K562 (cell line): ENCODE measurements at regions not wholly inside any gene's neighbourhood (a gene's known extent, or its start where the extent isn't known, plus 50 kb on each side); places are given as distances from the start of the nearest gene placed in this dataset.

ENCODE experiments used
- CCNT2 ChIP-seq: IDR thresholded peaks from 2 replicates; pipeline ENCODE4 v1.6.1; 2011; ENCODE audit warnings: borderline replicate concordance, low read depth, mild to moderate bottlenecking, moderate library complexity, mixed read lengths, low read length; ENCODE audit not compliant: insufficient read length; ENCODE audit errors: extremely low read depth
- MECOM ChIP-seq: fragments of 250-450 bp; sonication (Bioruptor Pico); IDR thresholded peaks from 2 replicates; pipeline ENCODE4 v1.8.0; 2022; ENCODE audit warnings: inconsistent platforms
- NONO ChIP-seq, 2 experiments: fragments of 200-400 bp in 1 of 2; fragments of 450-650 bp in 1 of 2; formaldehyde crosslinking in 1 of 2; IDR thresholded peaks; 2 replicates each; pipeline ENCODE4 v1.6.1; 2017; ENCODE audit warnings: low read depth in 2 of 2, mild to moderate bottlenecking in 2 of 2, moderate library complexity in 2 of 2, low read length in 1 of 2
- POU5F1 ChIP-seq: fragments of 150-350 bp; IDR thresholded peaks from 2 replicates; pipeline ENCODE4 v1.6.1; 2014; ENCODE audit warnings: borderline replicate concordance, low read length, low read depth, mild to moderate bottlenecking; ENCODE audit not compliant: partially characterized antibody
- ZNF239 ChIP-seq: fragments of 250-450 bp; sonication (Bioruptor Pico); IDR thresholded peaks from 2 replicates; pipeline ENCODE4 v1.4.0; 2020; ENCODE audit warnings: mild to moderate bottlenecking
- TF ChIP-seq, protein P1 (sequence below): fragments of 450-650 bp; IDR thresholded peaks from 2 replicates; pipeline ENCODE4 v1.6.1; 2017; ENCODE audit warnings: antibody characterized with exemption, mild to moderate bottlenecking
- TF ChIP-seq, protein P2 (sequence below): fragments of 450-650 bp; formaldehyde crosslinking; IDR thresholded peaks from 2 replicates; pipeline ENCODE4 v1.4.0; 2020; ENCODE audit warnings: mild to moderate bottlenecking, moderate library complexity

DNA sequence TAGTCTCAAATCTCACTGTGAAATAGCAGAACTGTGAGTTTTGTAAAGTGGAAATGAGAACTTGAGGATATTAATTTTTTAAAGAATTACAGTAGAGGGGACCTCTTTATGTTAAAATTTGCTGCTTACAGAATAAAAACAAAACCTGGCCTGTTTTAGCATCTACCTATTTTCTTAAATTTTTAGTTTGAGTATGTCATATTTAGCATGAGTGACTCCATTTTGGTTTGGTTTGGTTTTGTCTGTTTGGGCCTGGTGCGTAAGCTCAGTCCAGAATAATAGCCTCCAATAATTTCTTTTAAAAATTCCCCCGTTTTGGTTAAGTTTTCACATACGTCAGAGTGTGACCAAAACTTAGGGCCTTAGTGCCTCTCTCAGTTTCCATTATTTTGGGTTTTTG is 152.0 kb upstream of the ZNF92 start (continued):
- TF ChIP-seq, protein P1, sequence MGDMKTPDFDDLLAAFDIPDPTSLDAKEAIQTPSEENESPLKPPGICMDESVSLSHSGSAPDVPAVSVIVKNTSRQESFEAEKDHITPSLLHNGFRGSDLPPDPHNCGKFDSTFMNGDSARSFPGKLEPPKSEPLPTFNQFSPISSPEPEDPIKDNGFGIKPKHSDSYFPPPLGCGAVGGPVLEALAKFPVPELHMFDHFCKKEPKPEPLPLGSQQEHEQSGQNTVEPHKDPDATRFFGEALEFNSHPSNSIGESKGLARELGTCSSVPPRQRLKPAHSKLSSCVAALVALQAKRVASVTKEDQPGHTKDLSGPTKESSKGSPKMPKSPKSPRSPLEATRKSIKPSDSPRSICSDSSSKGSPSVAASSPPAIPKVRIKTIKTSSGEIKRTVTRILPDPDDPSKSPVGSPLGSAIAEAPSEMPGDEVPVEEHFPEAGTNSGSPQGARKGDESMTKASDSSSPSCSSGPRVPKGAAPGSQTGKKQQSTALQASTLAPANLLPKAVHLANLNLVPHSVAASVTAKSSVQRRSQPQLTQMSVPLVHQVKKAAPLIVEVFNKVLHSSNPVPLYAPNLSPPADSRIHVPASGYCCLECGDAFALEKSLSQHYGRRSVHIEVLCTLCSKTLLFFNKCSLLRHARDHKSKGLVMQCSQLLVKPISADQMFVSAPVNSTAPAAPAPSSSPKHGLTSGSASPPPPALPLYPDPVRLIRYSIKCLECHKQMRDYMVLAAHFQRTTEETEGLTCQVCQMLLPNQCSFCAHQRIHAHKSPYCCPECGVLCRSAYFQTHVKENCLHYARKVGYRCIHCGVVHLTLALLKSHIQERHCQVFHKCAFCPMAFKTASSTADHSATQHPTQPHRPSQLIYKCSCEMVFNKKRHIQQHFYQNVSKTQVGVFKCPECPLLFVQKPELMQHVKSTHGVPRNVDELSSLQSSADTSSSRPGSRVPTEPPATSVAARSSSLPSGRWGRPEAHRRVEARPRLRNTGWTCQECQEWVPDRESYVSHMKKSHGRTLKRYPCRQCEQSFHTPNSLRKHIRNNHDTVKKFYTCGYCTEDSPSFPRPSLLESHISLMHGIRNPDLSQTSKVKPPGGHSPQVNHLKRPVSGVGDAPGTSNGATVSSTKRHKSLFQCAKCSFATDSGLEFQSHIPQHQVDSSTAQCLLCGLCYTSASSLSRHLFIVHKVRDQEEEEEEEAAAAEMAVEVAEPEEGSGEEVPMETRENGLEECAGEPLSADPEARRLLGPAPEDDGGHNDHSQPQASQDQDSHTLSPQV = peak; percentile 78
- TF ChIP-seq ZNF239 (CRISPR knock-in tag) (peak; percentile 43), CCNT2 (no peak), NONO (IDR thresholded peaks at IDR 0.05; ENCODE audit: low read depth in 2 of 2, low read length in 1 of 2) (no peak), POU5F1 (no peak), MECOM (CRISPR knock-in tag) (peak; percentile 64; the same call in 1 of the 2 replicates)
- TF ChIP-seq, protein P2, sequence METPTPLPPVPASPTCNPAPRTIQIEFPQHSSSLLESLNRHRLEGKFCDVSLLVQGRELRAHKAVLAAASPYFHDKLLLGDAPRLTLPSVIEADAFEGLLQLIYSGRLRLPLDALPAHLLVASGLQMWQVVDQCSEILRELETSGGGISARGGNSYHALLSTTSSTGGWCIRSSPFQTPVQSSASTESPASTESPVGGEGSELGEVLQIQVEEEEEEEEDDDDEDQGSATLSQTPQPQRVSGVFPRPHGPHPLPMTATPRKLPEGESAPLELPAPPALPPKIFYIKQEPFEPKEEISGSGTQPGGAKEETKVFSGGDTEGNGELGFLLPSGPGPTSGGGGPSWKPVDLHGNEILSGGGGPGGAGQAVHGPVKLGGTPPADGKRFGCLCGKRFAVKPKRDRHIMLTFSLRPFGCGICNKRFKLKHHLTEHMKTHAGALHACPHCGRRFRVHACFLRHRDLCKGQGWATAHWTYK (CRISPR knock-in tag) = no peak
- TF ChIP-seq, all 486 proteins: peak for 33
